Effector memory CD4-positive, alpha-beta T cell (primary cell): ENCODE measurements at regions not wholly inside any gene's neighbourhood (a gene's known extent, or its start where the extent isn't known, plus 50 kb on each side); places are given as distances from the start of the nearest gene placed in this dataset.

Source experiments
- DNase-seq, 3 donors: peaks; one replicate each; pipeline ENCODE4 v3.0.0-alpha.2; 2020
- H3K27ac ChIP-seq: 2 replicates; pipeline ENCODE4 v1.7.0; 2013; ENCODE audit warnings: mild to moderate bottlenecking, low read length, moderate library complexity; ENCODE audit not compliant: insufficient read depth, poor library complexity, severe bottlenecking
- H3K27me3 ChIP-seq: replicated peaks from 2 replicates; pipeline ENCODE4 v1.7.0; 2013; ENCODE audit warnings: mild to moderate bottlenecking, low read length; ENCODE audit not compliant: insufficient read depth, control insufficient read depth, poor library complexity, severe bottlenecking
- H3K36me3 ChIP-seq: 2 replicates; pipeline ENCODE4 v1.7.0; 2013; ENCODE audit warnings: mild to moderate bottlenecking, low read length, moderate library complexity; ENCODE audit not compliant: control insufficient read depth, insufficient read depth
- H3K4me1 ChIP-seq: 2 replicates; pipeline ENCODE4 v1.7.0; 2013; ENCODE audit warnings: low read length, mild to moderate bottlenecking; ENCODE audit not compliant: control insufficient read depth, insufficient read depth, poor library complexity, severe bottlenecking
- H3K4me3 ChIP-seq: 2 replicates; pipeline ENCODE4 v1.7.0; 2013; ENCODE audit warnings: low read length, low read depth, mild to moderate bottlenecking; ENCODE audit not compliant: insufficient read depth, poor library complexity, severe bottlenecking
- H3K9me3 ChIP-seq: 2 replicates; pipeline ENCODE4 v1.7.0; 2013; ENCODE audit warnings: mild to moderate bottlenecking, low read length, moderate library complexity; ENCODE audit not compliant: control insufficient read depth

DNA sequence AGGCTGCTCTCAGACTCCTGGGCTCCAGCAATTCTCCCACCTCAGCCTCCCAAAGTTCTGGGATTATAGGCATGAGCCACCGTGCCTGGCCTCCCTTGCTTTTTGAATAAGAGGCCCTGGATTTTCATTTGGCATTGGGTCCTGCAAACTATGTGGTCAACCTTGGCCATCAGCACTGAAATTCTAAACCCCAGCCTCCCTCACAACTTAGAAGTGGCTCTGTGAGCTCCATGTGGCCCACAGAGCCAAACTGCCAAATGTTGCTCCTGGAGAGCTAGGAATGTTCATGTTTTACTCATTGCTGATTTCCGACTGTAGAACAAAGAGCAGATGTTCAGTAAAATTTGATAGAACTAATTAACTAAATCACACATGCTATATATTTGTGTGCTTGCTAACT lies 210.6 kb upstream of the AGAP1 start:
- Histone ChIP-seq H3K27me3 (no peaks in the 10 kb centered on the region), H3K4me3 (no peak overlapping the region), H3K36me3 (no peaks in the 10 kb centered on the region), H3K4me1 (no peaks in the 10 kb centered on the region), H3K27ac (no peak overlapping the region), H3K9me3 (no peaks in the 10 kb centered on the region)
- DNase-seq, result no peak

DNA sequence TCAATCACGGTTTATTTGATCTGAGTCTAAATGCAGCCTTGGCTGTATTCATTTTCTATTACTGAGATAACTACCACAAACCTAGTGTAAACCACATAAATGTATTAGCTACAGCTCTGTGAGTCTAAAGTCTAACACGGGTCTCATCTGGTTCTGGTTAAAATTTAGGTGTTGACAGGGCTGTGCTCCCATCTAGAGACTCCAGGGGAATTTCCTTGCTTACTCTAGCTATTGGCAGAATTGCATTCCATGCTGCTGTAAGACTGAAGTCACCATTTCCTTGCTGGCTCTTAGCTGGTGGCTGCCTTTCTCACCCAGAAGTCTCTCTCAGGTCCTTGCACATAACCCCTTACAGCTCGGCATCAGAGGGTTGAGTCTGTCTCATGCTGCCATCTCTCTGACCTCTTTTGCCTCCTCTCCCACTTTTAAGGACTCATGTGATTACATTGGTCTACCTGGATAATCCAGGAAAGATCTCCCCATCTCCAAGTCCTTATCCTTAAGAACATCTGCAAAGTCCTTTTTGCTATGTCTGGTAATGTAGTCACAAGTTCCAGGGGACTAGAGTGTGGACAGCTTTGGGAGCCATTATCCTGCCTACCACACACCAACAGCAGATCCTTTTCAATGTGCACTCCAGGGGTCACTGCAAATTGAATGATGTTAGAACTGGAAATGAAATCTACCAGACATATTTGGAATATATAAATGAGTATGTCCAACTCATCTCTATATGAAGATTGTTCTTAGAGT lies 207.0 kb upstream of the AGAP1 start:
- no peak for DNase-seq
- H3K4me3 ChIP-seq, result no peak overlapping the region
- no peaks in the 10 kb centered on the region for H3K4me1 ChIP-seq
- H3K36me3 ChIP-seq, result no peaks in the 10 kb centered on the region
- no peaks in the 10 kb centered on the region for H3K27me3 ChIP-seq
- no peak overlapping the region for H3K27ac ChIP-seq
- no peaks in the 10 kb centered on the region for H3K9me3 ChIP-seq

DNA sequence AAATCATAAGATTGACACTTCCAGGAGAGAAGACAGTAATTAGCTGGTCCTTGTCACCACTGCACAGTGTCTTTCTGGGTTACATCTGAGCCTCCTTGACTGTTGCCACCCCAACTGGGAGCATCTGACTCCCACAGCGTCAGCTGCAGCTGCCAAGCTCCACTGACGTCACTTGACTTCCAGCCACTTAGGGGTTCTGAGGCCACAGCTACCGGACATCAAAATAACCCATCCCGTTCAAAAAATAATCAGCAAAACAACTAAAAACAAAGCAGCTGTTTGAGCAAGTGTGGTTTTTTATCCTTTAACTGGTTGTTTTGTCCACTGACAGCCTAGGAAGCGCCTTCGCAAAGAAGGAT lies 206.5 kb upstream of the AGAP1 start:
- no peaks in the 10 kb centered on the region for H3K9me3 ChIP-seq
- no peak for DNase-seq
- no peaks in the 10 kb centered on the region for H3K27me3 ChIP-seq
- no peak overlapping the region for H3K27ac ChIP-seq
- H3K36me3 ChIP-seq, result no peaks in the 10 kb centered on the region
- no peak overlapping the region for H3K4me3 ChIP-seq
- no peaks in the 10 kb centered on the region for H3K4me1 ChIP-seq

DNA sequence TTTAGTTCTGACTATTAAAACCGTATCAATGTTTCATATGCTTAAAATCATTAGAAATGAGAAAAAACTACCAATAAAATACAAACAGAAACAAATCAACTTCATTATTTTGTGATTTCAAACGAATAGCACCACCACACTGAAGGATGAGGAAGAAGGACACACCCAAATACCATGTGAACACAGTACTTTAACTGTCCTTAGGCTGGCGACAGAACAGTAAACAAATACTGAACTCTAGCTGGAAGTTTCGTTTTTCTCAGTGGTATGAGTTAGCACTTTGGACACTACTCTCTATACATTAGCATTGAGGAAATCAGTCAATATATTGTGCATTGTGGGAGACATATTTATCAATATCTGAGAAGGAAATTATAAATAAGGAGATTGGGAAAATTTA lies 202.4 kb upstream of the AGAP1 start:
- Histone ChIP-seq H3K9me3 (no peaks in the 10 kb centered on the region), H3K27ac (no peak overlapping the region), H3K36me3 (no peaks in the 10 kb centered on the region), H3K4me1 (no peaks in the 10 kb centered on the region), H3K27me3 (no peaks in the 10 kb centered on the region), H3K4me3 (no peak overlapping the region)
- no peak for DNase-seq

DNA sequence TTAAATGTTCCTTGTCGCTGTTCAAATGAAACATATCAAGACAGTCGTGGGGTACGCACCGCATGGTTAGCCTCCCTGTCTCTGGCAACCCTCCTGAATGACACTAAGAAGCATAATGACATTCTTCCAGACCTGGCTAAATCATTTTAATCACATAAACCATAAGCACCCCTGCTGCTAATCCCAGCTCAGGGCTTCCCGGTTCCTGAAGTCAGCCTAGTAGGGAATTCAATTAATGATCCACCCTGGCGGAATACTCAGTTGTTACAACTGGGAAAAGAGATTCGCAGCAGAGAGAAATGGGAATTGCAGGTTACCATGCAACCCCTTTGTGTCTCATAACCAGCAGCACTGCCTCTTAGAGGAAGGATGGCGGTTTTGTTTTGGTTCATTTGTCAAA lies 200.8 kb upstream of the AGAP1 start:
- Histone ChIP-seq H3K4me1 (no peaks in the 10 kb centered on the region), H3K27ac (no peak overlapping the region), H3K27me3 (no peaks in the 10 kb centered on the region), H3K9me3 (no peaks in the 10 kb centered on the region), H3K4me3 (no peak overlapping the region), H3K36me3 (no peaks in the 10 kb centered on the region)
- no peak for DNase-seq

DNA sequence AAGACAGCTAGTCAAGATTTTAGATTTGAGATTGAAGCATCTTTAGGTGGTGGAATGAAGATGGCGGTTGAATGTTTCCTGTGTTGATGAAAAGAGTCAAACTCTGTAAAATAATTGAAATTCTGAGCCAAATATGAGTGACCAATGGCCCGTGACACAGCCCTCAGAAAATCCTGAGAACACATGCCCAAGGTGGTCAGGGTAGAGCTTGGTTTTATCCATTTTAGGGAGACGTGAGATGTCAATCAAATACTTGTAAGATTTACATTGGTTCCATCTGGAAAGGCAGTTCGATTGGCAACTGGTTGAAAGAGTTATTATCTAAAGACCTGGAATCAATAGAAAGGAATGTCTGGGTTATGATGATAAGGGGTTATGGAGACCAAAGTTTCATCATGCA lies 198.0 kb upstream of the AGAP1 start:
- Histone ChIP-seq H3K27me3 (no peaks in the 10 kb centered on the region), H3K4me1 (no peaks in the 10 kb centered on the region), H3K36me3 (no peaks in the 10 kb centered on the region), H3K27ac (no peak overlapping the region), H3K9me3 (no peaks in the 10 kb centered on the region), H3K4me3 (no peak overlapping the region)
- DNase-seq, result no peak

DNA sequence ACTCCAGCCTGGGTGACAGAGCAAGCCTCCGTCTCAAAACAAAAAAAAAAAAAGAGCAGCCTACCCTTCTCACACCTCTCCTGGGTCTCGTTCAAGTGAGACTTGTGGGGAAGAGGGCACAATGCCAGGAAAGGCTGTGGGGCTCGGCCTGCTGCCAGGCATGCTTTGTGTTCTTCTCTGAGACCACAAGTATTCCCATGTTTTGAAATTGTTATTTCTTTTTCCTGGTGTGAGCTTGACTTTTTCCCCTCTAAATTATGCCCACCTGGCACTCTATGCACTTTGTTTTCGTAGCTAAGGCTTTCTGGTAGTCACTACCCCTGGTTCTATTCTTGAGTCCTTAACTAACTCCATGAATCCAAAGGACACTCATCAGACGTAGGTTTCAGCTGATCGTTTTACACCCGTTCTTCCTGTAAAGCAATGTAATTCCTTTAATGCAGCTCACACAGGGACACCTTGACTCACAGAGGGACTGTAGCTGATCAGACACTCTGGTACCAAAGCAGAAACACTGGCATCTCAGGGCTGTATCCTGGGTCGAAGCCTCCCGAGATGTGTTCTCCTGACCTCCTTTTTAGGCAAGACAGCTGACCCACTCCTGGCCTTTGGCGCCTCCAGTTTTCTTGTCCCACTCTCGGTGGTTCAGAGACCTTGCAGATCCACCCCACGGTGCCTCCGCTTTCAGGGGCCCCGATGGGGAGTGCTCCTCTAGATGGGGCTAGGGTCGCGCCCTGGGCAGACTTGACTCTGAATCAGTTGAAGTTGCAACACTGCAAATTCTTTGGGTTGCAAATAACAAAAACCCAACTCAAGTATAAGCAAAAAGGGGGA lies 193.3 kb upstream of the AGAP1 start:
- Histone ChIP-seq H3K27me3 (no peaks in the 10 kb centered on the region), H3K4me1 (no peaks in the 10 kb centered on the region), H3K36me3 (no peaks in the 10 kb centered on the region), H3K9me3 (no peaks in the 10 kb centered on the region), H3K4me3 (no peak overlapping the region), H3K27ac (no peak overlapping the region)
- no peak for DNase-seq

DNA sequence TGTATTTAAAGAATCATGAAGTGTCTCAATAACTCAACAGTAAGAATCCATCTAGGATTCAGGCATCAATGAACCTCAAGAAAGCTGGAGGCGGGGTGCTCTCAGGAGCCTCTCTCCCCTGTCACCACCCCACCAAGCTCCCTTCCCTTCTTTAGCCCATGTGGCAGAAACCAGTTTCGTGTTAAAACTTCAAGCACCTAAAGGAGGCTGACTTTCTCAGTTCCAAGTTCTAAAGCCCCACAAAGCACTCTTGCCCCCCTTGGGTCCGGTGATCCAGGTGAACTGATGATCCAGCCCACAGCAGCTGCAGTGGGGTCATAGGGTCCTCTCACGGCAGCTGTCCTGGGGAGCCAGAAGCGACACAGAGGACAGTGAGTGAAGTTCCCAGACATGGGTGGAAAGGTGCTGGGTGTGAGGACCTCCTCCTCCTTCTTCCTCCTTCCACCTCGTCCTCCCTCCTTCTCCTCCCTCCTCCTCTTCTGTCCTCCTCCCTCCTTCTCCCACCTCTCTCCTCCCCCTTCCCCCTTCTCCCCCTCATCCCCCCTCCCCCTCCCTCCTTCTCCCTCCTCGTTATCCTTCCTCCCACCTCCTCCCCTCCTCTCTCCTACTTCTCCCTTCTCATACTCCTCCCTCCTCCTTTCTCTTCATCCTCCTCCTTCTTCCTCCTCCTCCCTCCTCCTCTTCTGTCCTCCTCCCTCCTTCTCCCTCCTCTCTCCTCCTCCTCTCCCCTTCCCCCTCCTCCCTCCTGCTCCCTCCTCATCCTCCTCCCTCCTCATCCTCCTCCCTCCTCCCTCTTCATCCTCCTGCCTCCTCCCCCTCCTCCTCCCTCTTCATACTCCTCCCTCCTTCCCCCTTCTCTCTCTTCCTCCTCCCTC lies 192.4 kb upstream of the AGAP1 start:
- H3K4me3 ChIP-seq, result no peak overlapping the region
- H3K27ac ChIP-seq, result no peak overlapping the region
- H3K4me1 ChIP-seq, result no peaks in the 10 kb centered on the region
- no peaks in the 10 kb centered on the region for H3K36me3 ChIP-seq
- no peaks in the 10 kb centered on the region for H3K9me3 ChIP-seq
- DNase-seq, result no peak
- H3K27me3 ChIP-seq, result no peaks in the 10 kb centered on the region

DNA sequence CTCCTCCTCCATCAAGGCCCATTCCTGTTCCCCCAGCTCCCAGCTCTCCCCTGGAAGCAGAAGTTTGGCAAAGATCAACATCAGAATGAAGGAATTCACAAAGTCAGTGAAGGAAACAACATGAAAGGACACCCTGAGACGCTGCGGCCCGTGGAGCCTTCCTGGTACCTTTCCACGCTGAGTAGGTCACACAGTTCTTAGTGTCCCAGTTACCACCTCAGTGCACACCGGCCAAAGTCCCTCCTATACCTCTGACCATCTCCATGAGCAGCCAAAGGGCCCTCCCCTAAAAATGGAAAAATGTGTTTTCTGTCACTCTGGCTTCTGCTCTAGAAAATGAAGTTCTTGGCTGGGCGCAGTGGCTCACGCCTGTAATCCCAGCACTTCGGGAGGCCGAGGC lies 191.6 kb upstream of the AGAP1 start:
- no peaks in the 10 kb centered on the region for H3K27me3 ChIP-seq
- H3K4me1 ChIP-seq, result no peaks in the 10 kb centered on the region
- no peak overlapping the region for H3K27ac ChIP-seq
- H3K9me3 ChIP-seq, result no peaks in the 10 kb centered on the region
- no peak overlapping the region for H3K4me3 ChIP-seq
- no peaks in the 10 kb centered on the region for H3K36me3 ChIP-seq
- DNase-seq, result no peak
